ENCODE measurements at regions not wholly inside any gene's neighbourhood (a gene's known extent, or its start where the extent isn't known, plus 50 kb on each side); places are given as distances from the start of the nearest gene placed in this dataset.
A peak's percentile ranks its signal among the peaks of the same experiment; 100 is the strongest.

GRCh38 chr6:73969971-73970970 is 274.3 kb downstream of the CD109 start:
- Mint-ChIP-seq H3K36me3 (ENCODE audit: low read depth, unreplicated experiment) (no peaks in the 10 kb centered on the region), H3K27me3 (ENCODE audit: low read depth, unreplicated experiment) (peaks cover 6% of the 10 kb centered on the region), H3K4me3 (ENCODE audit: unreplicated experiment) (no peak overlapping the region), H3K9me3 (ENCODE audit: unreplicated experiment) (peaks cover 2% of the 10 kb centered on the region), H3K4me1 (ENCODE audit: low read depth, unreplicated experiment) (no peaks in the 10 kb centered on the region), H3K27ac (ENCODE audit: unreplicated experiment) (peak overlapping the region; percentile 34)
- Histone ChIP-seq H3K4me2 (ENCODE audit: low read length) (no peak overlapping the region), H3K9ac (ENCODE audit: low read length) (no peak overlapping the region), H3K9me3 (ENCODE audit: insufficient read depth, low read depth, low read length) (no peaks in the 10 kb centered on the region), H3K79me2 (ENCODE audit: insufficient read depth, low read length) (no peaks in the 10 kb centered on the region), H4K20me1 (ENCODE audit: insufficient read depth, low read length) (no peaks in the 10 kb centered on the region), H3K4me1 (ENCODE audit: insufficient read depth, low read length) (no peaks in the 10 kb centered on the region), H3K4me3 (ENCODE audit: insufficient read depth, low read depth, low read length) (no peak overlapping the region), H3K27ac (ENCODE audit: low read depth, low read length) (no peak overlapping the region), H3K36me3 (ENCODE audit: insufficient read depth, low read length) (no peaks in the 10 kb centered on the region), H3K27me3 (ENCODE audit: insufficient read depth, low read length) (no peaks in the 10 kb centered on the region), H2AFZ (ENCODE audit: low read depth, low read length) (no peak overlapping the region)
- peak; percentile 45 for DNase-seq (ENCODE audit: low read depth)
- no peak for TF ChIP-seq EZH2 (IDR thresholded peaks at IDR 0.05; ENCODE audit: insufficient read depth, low read length)
- TF ChIP-seq, protein P1, sequence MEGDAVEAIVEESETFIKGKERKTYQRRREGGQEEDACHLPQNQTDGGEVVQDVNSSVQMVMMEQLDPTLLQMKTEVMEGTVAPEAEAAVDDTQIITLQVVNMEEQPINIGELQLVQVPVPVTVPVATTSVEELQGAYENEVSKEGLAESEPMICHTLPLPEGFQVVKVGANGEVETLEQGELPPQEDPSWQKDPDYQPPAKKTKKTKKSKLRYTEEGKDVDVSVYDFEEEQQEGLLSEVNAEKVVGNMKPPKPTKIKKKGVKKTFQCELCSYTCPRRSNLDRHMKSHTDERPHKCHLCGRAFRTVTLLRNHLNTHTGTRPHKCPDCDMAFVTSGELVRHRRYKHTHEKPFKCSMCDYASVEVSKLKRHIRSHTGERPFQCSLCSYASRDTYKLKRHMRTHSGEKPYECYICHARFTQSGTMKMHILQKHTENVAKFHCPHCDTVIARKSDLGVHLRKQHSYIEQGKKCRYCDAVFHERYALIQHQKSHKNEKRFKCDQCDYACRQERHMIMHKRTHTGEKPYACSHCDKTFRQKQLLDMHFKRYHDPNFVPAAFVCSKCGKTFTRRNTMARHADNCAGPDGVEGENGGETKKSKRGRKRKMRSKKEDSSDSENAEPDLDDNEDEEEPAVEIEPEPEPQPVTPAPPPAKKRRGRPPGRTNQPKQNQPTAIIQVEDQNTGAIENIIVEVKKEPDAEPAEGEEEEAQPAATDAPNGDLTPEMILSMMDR (IDR thresholded peaks at IDR 0.05; ENCODE audit: insufficient read depth, low read depth, low read length): peak; percentile 76
- FAIRE-seq: peak; percentile 13

DNA sequence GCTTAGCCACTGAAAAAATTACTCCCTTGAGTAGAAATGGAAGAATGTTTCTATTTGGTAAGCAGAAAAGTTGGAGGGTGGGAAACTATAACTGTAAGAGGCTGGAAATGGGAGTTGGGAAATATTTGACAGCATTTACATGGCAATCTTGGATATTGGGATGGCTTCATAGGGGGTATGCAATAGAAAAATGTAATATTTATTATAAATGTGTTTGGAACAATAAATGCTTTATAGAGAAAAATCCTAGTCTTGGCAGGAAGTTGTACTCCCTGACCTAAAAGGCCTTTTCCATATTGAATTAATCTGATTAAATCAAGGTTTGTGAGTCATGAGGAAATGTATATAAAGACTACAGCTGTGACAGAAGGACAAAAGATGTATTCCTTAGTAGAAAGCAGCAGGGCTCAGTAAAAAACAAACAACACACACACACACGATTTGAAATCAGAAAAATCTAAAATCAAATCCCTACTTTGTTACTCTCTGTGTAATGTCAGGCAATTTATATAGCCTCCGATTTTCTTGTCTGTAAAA is 272.3 kb downstream of the CD109 start:
- TF ChIP-seq, protein P1 (IDR thresholded peaks at IDR 0.05; ENCODE audit: insufficient read depth, low read depth, low read length): no peak
- no peak for TF ChIP-seq EZH2 (IDR thresholded peaks at IDR 0.05; ENCODE audit: insufficient read depth, low read length)
- FAIRE-seq: no peak
- Mint-ChIP-seq H3K27ac (ENCODE audit: unreplicated experiment) (no peak overlapping the region), H3K9me3 (ENCODE audit: unreplicated experiment) (no peaks in the 10 kb centered on the region), H3K4me3 (ENCODE audit: unreplicated experiment) (no peak overlapping the region), H3K27me3 (ENCODE audit: low read depth, unreplicated experiment) (peaks cover 6% of the 10 kb centered on the region), H3K36me3 (ENCODE audit: low read depth, unreplicated experiment) (no peaks in the 10 kb centered on the region), H3K4me1 (ENCODE audit: low read depth, unreplicated experiment) (no peaks in the 10 kb centered on the region)
- no peaks in the 10 kb centered on the region for H3K27me3 ChIP-seq (ENCODE audit: insufficient read depth, low read length)
- H3K36me3 ChIP-seq (ENCODE audit: insufficient read depth, low read length): no peaks in the 10 kb centered on the region
- no peaks in the 10 kb centered on the region for H3K79me2 ChIP-seq (ENCODE audit: insufficient read depth, low read length)
- no peak overlapping the region for H3K27ac ChIP-seq (ENCODE audit: low read depth, low read length)
- H3K4me2 ChIP-seq (ENCODE audit: low read length): no peak overlapping the region
- no peak for DNase-seq (ENCODE audit: low read depth)
- no peaks in the 10 kb centered on the region for H3K9me3 ChIP-seq (ENCODE audit: insufficient read depth, low read depth, low read length)
- H3K9ac ChIP-seq (ENCODE audit: low read length): no peak overlapping the region
- no peak overlapping the region for H3K4me3 ChIP-seq (ENCODE audit: insufficient read depth, low read depth, low read length)
- H4K20me1 ChIP-seq (ENCODE audit: insufficient read depth, low read length): no peaks in the 10 kb centered on the region
- no peaks in the 10 kb centered on the region for H3K4me1 ChIP-seq (ENCODE audit: insufficient read depth, low read length)
- H2AFZ ChIP-seq (ENCODE audit: low read depth, low read length): no peak overlapping the region

Data from astrocyte (in vitro differentiated cells and primary cell).